Body of pancreas (tissue), 4 donors: ENCODE measurements at regions not wholly inside any gene's neighbourhood (a gene's known extent, or its start where the extent isn't known, plus 50 kb on each side); places are given as distances from the start of the nearest gene placed in this dataset.

Source experiments
- ATAC-seq: fragments of 150-250 bp; one replicate; pipeline ENCODE4 v1.9.1; 2016
- DNase-seq, 4 donors: peaks; one replicate each; pipeline ENCODE4 v3.0.0-alpha.2; 2019
- H3K27ac ChIP-seq, 4 donors: fragments of 200-600 bp; sonication (generic); 1 replicate in 3 of 4; 2 replicates in 1 of 4; pipeline versions ENCODE4 v1.5.1 to v1.6.1; 2016 to 2019; ENCODE audit warnings: mild to moderate bottlenecking in 1 of 4, mixed read lengths in 1 of 4, moderate library complexity in 1 of 4
- H3K27me3 ChIP-seq, 2 donors: fragments of 200-600 bp; sonication (generic); one replicate each; pipeline ENCODE4 v1.6.0; 2016; ENCODE audit warnings: mild to moderate bottlenecking in 1 of 2
- H3K36me3 ChIP-seq, 2 donors: fragments of 200-600 bp; sonication (generic); replicated peaks in 1 of 2; 2 replicates each; pipeline ENCODE4 v1.5.1; 2016; ENCODE audit warnings: low read depth in 2 of 2; ENCODE audit not compliant: insufficient read depth in 1 of 2
- H3K4me1 ChIP-seq: fragments of 200-600 bp; sonication (generic); one replicate; pipeline ENCODE4 v1.6.0; 2016
- H3K4me3 ChIP-seq, 2 donors: fragments of 200-600 bp; sonication (generic); 1 replicate in 1 of 2; 2 replicates in 1 of 2; pipeline ENCODE4 v1.5.1; 2016 to 2019
- H3K9me3 ChIP-seq, 3 donors: fragments of 200-600 bp; sonication (generic); 1 replicate in 2 of 3; 2 replicates in 1 of 3; pipeline ENCODE4 v1.5.1; 2016
- CTCF ChIP-seq, 7 experiments: fragments of 450-650 bp in 4 of 7; fragments of 200-600 bp in 3 of 7; sonication (generic) in 3 of 7; IDR thresholded peaks; one replicate each; pipeline ENCODE4 v1.5.1; 2016 to 2019; ENCODE audit warnings: antibody characterized with exemption in 7 of 7
- POLR2A ChIP-seq, 3 donors: fragments of 450-650 bp; IDR thresholded peaks; one replicate each; pipeline ENCODE4 v1.6.1; 2016; ENCODE audit warnings: antibody characterized with exemption in 3 of 3, mild to moderate bottlenecking in 2 of 3
- WGBS, 2 donors: methylation state at CpG; one replicate each; pipeline ENCODE4 v1.1.5; 2017; 5-methylcytosine and 5-hydroxymethylcytosine counted together
- intact Hi-C: fragments of 100-400 bp; cut with DNase I; formaldehyde crosslinking; loops from one replicate; pipeline ENCODE4 v1.15.1; 2023

GRCh38 chr13:22405891-22406290 lies 735.0 kb downstream of the FGF9 start:
- TF ChIP-seq POLR2A (IDR thresholded peaks at IDR 0.05), result no peak
- no peak for TF ChIP-seq CTCF (IDR thresholded peaks at IDR 0.05)
- H3K4me3 ChIP-seq, result no peak overlapping the region
- DNase-seq (no peak), ATAC-seq (no peak)
- no peaks in the 10 kb centered on the region for H3K27me3 ChIP-seq
- H3K27ac ChIP-seq, result no peak overlapping the region
- no peaks in the 10 kb centered on the region for H3K4me1 ChIP-seq
- no peaks in the 10 kb centered on the region for H3K9me3 ChIP-seq
- 76 to 88% methylated on average over 1 of the region's 1 CpG for WGBS, 2 donors
- H3K36me3 ChIP-seq, result no peaks in the 10 kb centered on the region
- intact Hi-C loops, result no loop called here

DNA sequence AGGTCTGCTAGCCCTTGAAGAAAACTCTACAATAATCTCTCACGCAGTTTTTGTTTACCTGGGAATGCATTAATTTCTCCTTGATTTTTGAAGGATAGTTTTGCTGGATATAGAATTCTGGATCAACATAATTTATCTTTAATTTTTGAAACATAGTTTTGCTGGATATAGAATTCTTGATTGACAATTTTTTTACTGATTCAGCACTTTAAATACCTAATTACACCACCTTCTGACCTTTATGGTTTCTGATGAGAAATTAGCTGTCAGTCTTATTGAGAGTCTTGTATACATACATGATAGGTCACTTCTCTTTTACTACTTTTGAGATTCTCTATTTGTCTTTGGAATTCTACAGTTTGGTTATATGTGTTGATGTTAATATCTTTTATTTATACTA lies 741.6 kb downstream of the FGF9 start:
- H3K9me3 ChIP-seq, result no peaks in the 10 kb centered on the region
- ATAC-seq, result no peak
- 71 to 84% methylated on average over 1 of the region's 1 CpG for WGBS, 2 donors
- TF ChIP-seq CTCF (IDR thresholded peaks at IDR 0.05) (no peak), POLR2A (IDR thresholded peaks at IDR 0.05) (no peak)
- H3K27me3 ChIP-seq, result no peaks in the 10 kb centered on the region
- intact Hi-C loops, result no loop called here
- H3K36me3 ChIP-seq, result no peaks in the 10 kb centered on the region
- H3K4me1 ChIP-seq, result no peaks in the 10 kb centered on the region
- no peak for DNase-seq
- H3K27ac ChIP-seq, result no peak overlapping the region
- no peak overlapping the region for H3K4me3 ChIP-seq

DNA sequence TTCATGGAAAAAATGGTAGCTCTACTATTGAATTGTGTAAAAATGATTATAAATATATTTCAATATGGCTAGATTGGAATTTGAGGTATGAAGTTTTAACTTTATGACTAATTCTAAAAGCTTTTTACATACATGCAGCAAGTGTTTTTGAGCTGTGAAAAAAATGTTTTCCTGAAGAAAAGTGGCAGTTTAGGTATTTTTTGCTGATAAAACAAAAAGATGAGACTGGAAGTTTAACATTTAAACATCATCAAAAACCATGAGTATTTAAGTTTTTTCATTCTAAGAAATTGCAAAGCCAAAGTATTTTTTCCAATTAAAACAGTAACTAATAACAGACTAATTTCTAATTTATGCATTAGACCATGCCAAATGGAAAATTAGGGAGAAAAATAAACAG lies 751.1 kb downstream of the FGF9 start:
- Histone ChIP-seq H3K27ac (no peak overlapping the region), H3K4me1 (no peaks in the 10 kb centered on the region), H3K27me3 (no peaks in the 10 kb centered on the region), H3K4me3 (no peak overlapping the region), H3K36me3 (no peaks in the 10 kb centered on the region), H3K9me3 (no peaks in the 10 kb centered on the region)
- no peak for ATAC-seq
- intact Hi-C loops, result no loop called here
- DNase-seq, result no peak
- no peak for TF ChIP-seq POLR2A (IDR thresholded peaks at IDR 0.05)
- TF ChIP-seq CTCF (IDR thresholded peaks at IDR 0.05), result no peak

DNA sequence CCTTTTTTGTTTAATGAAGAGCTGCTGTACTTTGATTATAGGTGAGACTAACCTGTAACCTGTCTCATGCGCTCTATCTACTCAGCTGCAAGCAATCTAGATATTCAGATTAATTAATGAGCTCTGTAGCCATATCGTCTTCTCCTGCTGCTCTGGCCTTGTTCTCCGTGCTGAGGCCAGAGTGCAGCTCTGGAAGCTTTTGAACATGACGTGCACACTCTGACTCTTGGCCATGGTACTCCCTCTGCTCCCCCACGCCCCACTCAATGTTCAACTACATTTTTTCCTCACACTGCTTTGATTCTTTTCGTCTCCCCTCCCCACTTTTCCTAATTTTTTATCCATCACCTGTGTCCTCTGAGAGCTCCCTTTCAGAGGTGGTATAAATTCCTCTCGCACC lies 751.8 kb downstream of the FGF9 start:
- 51 to 58% methylated on average over 7 of the region's 7 CpGs for WGBS, 2 donors
- no peak for DNase-seq

More for the DNA sequence above, 751.8 kb downstream of the FGF9 start:
- ATAC-seq, result no peak
- Histone ChIP-seq H3K36me3 (no peaks in the 10 kb centered on the region), H3K27ac (no peak overlapping the region), H3K27me3 (no peaks in the 10 kb centered on the region), H3K4me3 (no peak overlapping the region), H3K9me3 (no peaks in the 10 kb centered on the region), H3K4me1 (no peaks in the 10 kb centered on the region)
- no peak for TF ChIP-seq POLR2A (IDR thresholded peaks at IDR 0.05)
- no peak for TF ChIP-seq CTCF (IDR thresholded peaks at IDR 0.05)
- intact Hi-C loops, result no loop called here
